Fibroblast of lung (primary cell): ENCODE measurements at regions not wholly inside any gene's neighbourhood (a gene's known extent, or its start where the extent isn't known, plus 50 kb on each side); places are given as distances from the start of the nearest gene placed in this dataset.

Experiments used
- EZH2 ChIP-seq: IDR thresholded peaks from 2 replicates; pipeline ENCODE4 v1.5.1; 2012; ENCODE audit warnings: low read length, control low read depth, mild to moderate bottlenecking; ENCODE audit errors: missing control alignments
- TF ChIP-seq, protein P1 (sequence below), 2 donors: IDR thresholded peaks in 1 of 2; conservative IDR thresholded peaks in 1 of 2; 1 replicate in 1 of 2; 2 replicates in 1 of 2; pipeline ENCODE4 v1.5.1; 2011 to 2012; ENCODE audit warnings: low read length in 2 of 2, control low read depth in 1 of 2, inconsistent platforms in 1 of 2, low read depth in 1 of 2, mild to moderate bottlenecking in 1 of 2

DNA sequence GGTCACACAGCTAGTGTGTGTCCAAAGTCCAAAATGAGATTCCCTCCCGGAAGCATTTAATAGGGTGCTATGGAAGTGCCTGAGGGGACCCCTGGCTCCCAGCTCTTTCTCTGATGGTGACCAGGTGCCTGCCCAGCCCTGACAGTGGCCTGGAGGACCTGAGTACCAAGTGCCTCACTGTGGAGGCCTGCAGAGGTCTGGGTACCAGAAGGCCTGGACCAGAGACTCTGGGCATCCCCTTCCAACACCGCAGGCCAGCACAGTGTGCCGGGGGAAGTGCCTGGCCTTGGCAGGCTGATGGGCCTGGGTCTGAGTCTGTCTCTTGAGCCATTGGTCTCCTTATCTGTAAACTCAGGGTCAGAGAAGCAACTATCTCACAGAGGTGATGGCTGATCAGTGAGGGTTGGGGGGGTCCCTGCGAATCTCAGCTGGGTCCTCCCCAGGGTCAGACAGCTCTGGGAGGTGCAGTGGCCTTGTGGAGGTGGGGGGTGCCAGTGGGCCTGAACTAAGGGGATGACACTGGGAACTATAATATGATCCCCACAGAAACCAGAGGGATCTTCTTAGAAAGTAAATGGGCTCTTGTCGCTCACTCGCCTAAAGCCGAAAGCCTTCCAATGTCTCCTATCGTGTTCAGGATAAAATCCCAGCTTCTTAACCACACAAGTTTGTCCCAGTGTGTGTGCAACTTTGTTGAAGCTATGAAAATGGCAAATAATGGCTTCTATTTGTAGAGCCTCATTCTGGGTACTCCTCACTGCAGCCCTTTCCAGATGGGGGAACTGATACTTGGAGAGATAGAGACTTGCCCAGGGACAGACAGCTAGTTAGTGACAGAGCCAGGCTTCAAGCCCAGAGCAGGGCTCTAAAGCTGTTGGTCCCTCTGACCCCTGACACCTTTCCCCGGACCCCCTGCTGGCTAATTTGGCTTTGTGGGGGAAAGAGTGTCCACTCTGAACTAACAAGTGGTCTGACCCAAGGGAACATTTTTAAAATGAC is 225.1 kb downstream of the TFCP2L1 start:
- TF ChIP-seq, protein P1, sequence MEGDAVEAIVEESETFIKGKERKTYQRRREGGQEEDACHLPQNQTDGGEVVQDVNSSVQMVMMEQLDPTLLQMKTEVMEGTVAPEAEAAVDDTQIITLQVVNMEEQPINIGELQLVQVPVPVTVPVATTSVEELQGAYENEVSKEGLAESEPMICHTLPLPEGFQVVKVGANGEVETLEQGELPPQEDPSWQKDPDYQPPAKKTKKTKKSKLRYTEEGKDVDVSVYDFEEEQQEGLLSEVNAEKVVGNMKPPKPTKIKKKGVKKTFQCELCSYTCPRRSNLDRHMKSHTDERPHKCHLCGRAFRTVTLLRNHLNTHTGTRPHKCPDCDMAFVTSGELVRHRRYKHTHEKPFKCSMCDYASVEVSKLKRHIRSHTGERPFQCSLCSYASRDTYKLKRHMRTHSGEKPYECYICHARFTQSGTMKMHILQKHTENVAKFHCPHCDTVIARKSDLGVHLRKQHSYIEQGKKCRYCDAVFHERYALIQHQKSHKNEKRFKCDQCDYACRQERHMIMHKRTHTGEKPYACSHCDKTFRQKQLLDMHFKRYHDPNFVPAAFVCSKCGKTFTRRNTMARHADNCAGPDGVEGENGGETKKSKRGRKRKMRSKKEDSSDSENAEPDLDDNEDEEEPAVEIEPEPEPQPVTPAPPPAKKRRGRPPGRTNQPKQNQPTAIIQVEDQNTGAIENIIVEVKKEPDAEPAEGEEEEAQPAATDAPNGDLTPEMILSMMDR (conservative IDR thresholded peaks at IDR 0.05 in 1 of 2, IDR thresholded peaks at IDR 0.05 in 1 of 2; ENCODE audit: low read depth in 1 of 2, low read length in 2 of 2), result no peak
- no peak for TF ChIP-seq EZH2
